ENCODE measurements at regions not wholly inside any gene's neighbourhood (a gene's known extent, or its start where the extent isn't known, plus 50 kb on each side); places are given as distances from the start of the nearest gene placed in this dataset.
"Not testable (repeated sequence)": the region's sequence is repeated elsewhere in the genome, so short reads cannot be mapped to it uniquely, and the experiment has no call there.

- in situ Hi-C loops (cut with MboI; ENCODE audit: low pct_ligation_motif_present in 1 of 4, low pct_unique_long_range_greater_than_20kb in 1 of 4, low sequenced_read_pairs in 3 of 4) (no loop called here), intact Hi-C loops (cut with DNase I; ENCODE audit: low total_unique reads) (no loop called here)
- TF ChIP-seq CTCF (IDR thresholded peaks at IDR 0.05) = no peak
- Histone ChIP-seq H3K27ac (no peak overlapping the region), H3K36me3 (no peaks in the 10 kb centered on the region), H3K4me3 (no peak overlapping the region), H3K27me3 (no peaks in the 10 kb centered on the region), H3K9me3 (no peaks in the 10 kb centered on the region), H3K4me1 (no peaks in the 10 kb centered on the region)
- no peak for DNase-seq
- 83% methylated on average over 7 of the region's 7 CpGs; no CpG with 5 or more reads in 1 of the 2 donors for WGBS, 2 donors (ENCODE audit: low coverage in 1 of 2)
These were observed 117.7 kb upstream of the PNPLA4 start for GRCh38 chrX:8044947-8045346.

GRCh38 chrX:8043546-8043945 is 116.3 kb upstream of the PNPLA4 start:
- no peak for DNase-seq
- in situ Hi-C loops (cut with MboI; ENCODE audit: low pct_ligation_motif_present in 1 of 4, low pct_unique_long_range_greater_than_20kb in 1 of 4, low sequenced_read_pairs in 3 of 4) (no loop called here), intact Hi-C loops (cut with DNase I; ENCODE audit: low total_unique reads) (no loop called here)

GRCh38 chrX:8043121-8043520 is 115.9 kb upstream of the PNPLA4 start:
- TF ChIP-seq POLR2A (IDR thresholded peaks at IDR 0.05) = no peak
- no peak for TF ChIP-seq POLR2AphosphoS5 (IDR thresholded peaks at IDR 0.05)
- no peak for TF ChIP-seq CTCF (IDR thresholded peaks at IDR 0.05)
- no peak for TF ChIP-seq EP300 (IDR thresholded peaks at IDR 0.05; ENCODE audit: low read depth)
- in situ Hi-C loops (cut with MboI; ENCODE audit: low pct_ligation_motif_present in 1 of 4, low pct_unique_long_range_greater_than_20kb in 1 of 4, low sequenced_read_pairs in 3 of 4) (no loop called here), intact Hi-C loops (cut with DNase I; ENCODE audit: low total_unique reads) (no loop called here)
- H3K9me3 ChIP-seq = no peaks in the 10 kb centered on the region
- WGBS, 2 donors (ENCODE audit: low coverage in 1 of 2) = 73% methylated on average over 3 of the region's 3 CpGs; no CpG with 5 or more reads in 1 of the 2 donors
- no peak for DNase-seq
- no peaks in the 10 kb centered on the region for H3K4me1 ChIP-seq
- no peak overlapping the region for H3K27ac ChIP-seq
- no peaks in the 10 kb centered on the region for H3K36me3 ChIP-seq
- H3K4me3 ChIP-seq = no peak overlapping the region
- no peaks in the 10 kb centered on the region for H3K27me3 ChIP-seq

More at GRCh38 chrX:8043546-8043945, 116.3 kb upstream of the PNPLA4 start:
- Histone ChIP-seq H3K4me3 (no peak overlapping the region), H3K36me3 (no peaks in the 10 kb centered on the region), H3K4me1 (no peaks in the 10 kb centered on the region), H3K27ac (no peak overlapping the region), H3K27me3 (no peaks in the 10 kb centered on the region), H3K9me3 (no peaks in the 10 kb centered on the region)
- WGBS, 2 donors (ENCODE audit: low coverage in 1 of 2) = 49% methylated on average over 2 of the region's 2 CpGs; no CpG with 5 or more reads in 1 of the 2 donors
- TF ChIP-seq POLR2AphosphoS5 (IDR thresholded peaks at IDR 0.05) (no peak), CTCF (IDR thresholded peaks at IDR 0.05) (no peak)

- TF ChIP-seq CTCF (IDR thresholded peaks at IDR 0.05) (no peak), EP300 (IDR thresholded peaks at IDR 0.05; ENCODE audit: low read depth) (no peak), POLR2AphosphoS5 (IDR thresholded peaks at IDR 0.05) (no peak), POLR2A (IDR thresholded peaks at IDR 0.05) (no peak)
- in situ Hi-C loops (cut with MboI; ENCODE audit: low pct_ligation_motif_present in 1 of 4, low pct_unique_long_range_greater_than_20kb in 1 of 4, low sequenced_read_pairs in 3 of 4) (no loop called here), intact Hi-C loops (cut with DNase I; ENCODE audit: low total_unique reads) (no loop called here)
- Histone ChIP-seq H3K9me3 (no peaks in the 10 kb centered on the region), H3K4me3 (no peak overlapping the region), H3K27ac (no peak overlapping the region), H3K36me3 (no peaks in the 10 kb centered on the region), H3K27me3 (no peaks in the 10 kb centered on the region), H3K4me1 (no peaks in the 10 kb centered on the region)
- WGBS, 2 donors (ENCODE audit: low coverage in 1 of 2) = 89 to 100% methylated on average over 1 of the region's 1 CpG
- DNase-seq = no peak
These were observed 115.1 kb upstream of the PNPLA4 start for GRCh38 chrX:8042304-8042703.

GRCh38 chrX:8039711-8040110 is 112.5 kb upstream of the PNPLA4 start:
- H3K9me3 ChIP-seq; H3K4me1 ChIP-seq; H3K4me3 ChIP-seq; in situ Hi-C loops (cut with MboI; ENCODE audit: low pct_ligation_motif_present in 1 of 4, low pct_unique_long_range_greater_than_20kb in 1 of 4, low sequenced_read_pairs in 3 of 4); H3K27me3 ChIP-seq; H3K27ac ChIP-seq; DNase-seq; intact Hi-C loops (cut with DNase I; ENCODE audit: low total_unique reads); H3K36me3 ChIP-seq: not testable (repeated sequence)
- 91% methylated on average over 7 of the region's 7 CpGs; no CpG with 5 or more reads in 1 of the 2 donors for WGBS, 2 donors (ENCODE audit: low coverage in 1 of 2)

All from transverse colon (tissue), 4 donors.